ENCODE measurements at regions not wholly inside any gene's neighbourhood (a gene's known extent, or its start where the extent isn't known, plus 50 kb on each side); places are given as distances from the start of the nearest gene placed in this dataset.

- Mint-ChIP-seq H3K4me3 (ENCODE audit: unreplicated experiment) (no peak overlapping the region), H3K4me1 (ENCODE audit: low read depth, unreplicated experiment) (no peaks in the 10 kb centered on the region), H3K36me3 (ENCODE audit: insufficient read depth, unreplicated experiment) (no peaks in the 10 kb centered on the region), H3K27me3 (ENCODE audit: insufficient read depth, unreplicated experiment) (no peaks in the 10 kb centered on the region), H3K9me3 (ENCODE audit: unreplicated experiment) (peaks cover 7% of the 10 kb centered on the region), H3K27ac (ENCODE audit: unreplicated experiment) (no peak overlapping the region)
- no peaks in the 10 kb centered on the region for H3K9me3 ChIP-seq
- ChIA-PET POLR2A (no interaction called here), CTCF (no interaction called here)
- 0 out of 2 replicates have a peak, but pooled peaks cover 3% of the 10 kb centered on the region for H3K4me1 ChIP-seq
- BruUV-seq (replicated peaks): no TSS peak
- H3K4me3 ChIP-seq (ENCODE audit: low read depth, low read length): no peak overlapping the region
- H3K36me3 ChIP-seq (ENCODE audit: control insufficient read depth, insufficient read depth, low read length): no peaks in the 10 kb centered on the region
- TF ChIP-seq CTCF (IDR thresholded peaks at IDR 0.05; ENCODE audit: insufficient read depth in 1 of 2, low read depth in 1 of 2, low read length in 1 of 2, severe bottlenecking in 1 of 2, unreplicated experiment in 1 of 2): no peak
- DNase-seq: no peak
- no peaks in the 10 kb centered on the region for H3K27me3 ChIP-seq (replicated peaks; ENCODE audit: control insufficient read depth, insufficient read depth, low read length)
- intact Hi-C loops (cut with micrococcal nuclease; ENCODE audit: unreplicated experiment): no loop called here
Measured at GRCh38 chr10:116006508-116006907, 266.5 kb downstream of the GFRA1 start.

GRCh38 chr10:116005301-116005700 is 267.7 kb downstream of the GFRA1 start:
- ChIA-PET CTCF (no interaction called here), POLR2A (no interaction called here)
- no peak for TF ChIP-seq CTCF (IDR thresholded peaks at IDR 0.05; ENCODE audit: insufficient read depth in 1 of 2, low read depth in 1 of 2, low read length in 1 of 2, severe bottlenecking in 1 of 2, unreplicated experiment in 1 of 2)
- H3K27me3 ChIP-seq (replicated peaks; ENCODE audit: control insufficient read depth, insufficient read depth, low read length): no peaks in the 10 kb centered on the region
- peak in 1 of 2 experiments; percentile 7 for DNase-seq
- no TSS peak for BruUV-seq (replicated peaks)
- H3K36me3 ChIP-seq (ENCODE audit: control insufficient read depth, insufficient read depth, low read length): no peaks in the 10 kb centered on the region
- intact Hi-C loops (cut with micrococcal nuclease; ENCODE audit: unreplicated experiment): no loop called here
- Mint-ChIP-seq H3K4me3 (ENCODE audit: unreplicated experiment) (no peak overlapping the region), H3K36me3 (ENCODE audit: insufficient read depth, unreplicated experiment) (no peaks in the 10 kb centered on the region), H3K9me3 (ENCODE audit: unreplicated experiment) (peaks cover 7% of the 10 kb centered on the region), H3K27me3 (ENCODE audit: insufficient read depth, unreplicated experiment) (no peaks in the 10 kb centered on the region), H3K4me1 (ENCODE audit: low read depth, unreplicated experiment) (no peaks in the 10 kb centered on the region), H3K27ac (ENCODE audit: unreplicated experiment) (no peak overlapping the region)
- H3K9me3 ChIP-seq: no peaks in the 10 kb centered on the region
- H3K4me1 ChIP-seq: 0 out of 2 replicates have a peak, but pooled peaks cover 3% of the 10 kb centered on the region
- no peak overlapping the region for H3K4me3 ChIP-seq (ENCODE audit: low read depth, low read length)

DNA sequence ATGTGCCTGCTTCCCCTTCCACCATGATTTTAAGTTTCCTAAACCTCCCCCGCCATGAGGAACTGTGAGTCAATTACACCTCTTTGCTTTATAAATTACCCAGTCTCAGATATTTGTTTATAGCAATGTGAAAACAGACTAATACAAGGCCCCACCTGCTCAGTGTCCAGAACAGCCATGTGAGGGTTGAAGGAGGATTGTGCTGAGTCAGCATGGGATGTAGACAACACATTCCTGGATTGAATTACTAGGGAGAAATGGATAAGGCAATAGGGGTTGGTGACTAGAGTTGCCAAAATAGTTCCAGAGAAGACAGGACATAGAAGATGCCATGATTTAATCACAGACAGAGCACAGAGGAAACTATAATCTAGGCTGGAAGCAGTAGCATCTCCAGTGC is 270.3 kb downstream of the GFRA1 start:
- ChIA-PET POLR2A (no interaction called here), CTCF (no interaction called here)
- Mint-ChIP-seq H3K36me3 (ENCODE audit: insufficient read depth, unreplicated experiment) (no peaks in the 10 kb centered on the region), H3K9me3 (ENCODE audit: unreplicated experiment) (peaks cover 9% of the 10 kb centered on the region), H3K27me3 (ENCODE audit: insufficient read depth, unreplicated experiment) (no peaks in the 10 kb centered on the region), H3K4me3 (ENCODE audit: unreplicated experiment) (no peak overlapping the region), H3K4me1 (ENCODE audit: low read depth, unreplicated experiment) (no peaks in the 10 kb centered on the region), H3K27ac (ENCODE audit: unreplicated experiment) (peak overlapping the region; percentile 15)
- no peak for TF ChIP-seq CTCF (IDR thresholded peaks at IDR 0.05; ENCODE audit: insufficient read depth in 1 of 2, low read depth in 1 of 2, low read length in 1 of 2, severe bottlenecking in 1 of 2, unreplicated experiment in 1 of 2)
- DNase-seq: no peak
- Histone ChIP-seq H3K36me3 (ENCODE audit: control insufficient read depth, insufficient read depth, low read length) (no peaks in the 10 kb centered on the region), H3K27me3 (replicated peaks; ENCODE audit: control insufficient read depth, insufficient read depth, low read length) (no peaks in the 10 kb centered on the region), H3K4me1 (0 out of 2 replicates have a peak, but pooled peaks cover 3% of the 10 kb centered on the region), H3K9me3 (no peaks in the 10 kb centered on the region), H3K4me3 (ENCODE audit: low read depth, low read length) (no peak overlapping the region)
- intact Hi-C loops (cut with micrococcal nuclease; ENCODE audit: unreplicated experiment): no loop called here
- BruUV-seq (replicated peaks): no TSS peak
